ENCODE measurements at regions not wholly inside any gene's neighbourhood (a gene's known extent, or its start where the extent isn't known, plus 50 kb on each side); places are given as distances from the start of the nearest gene placed in this dataset.

DNA sequence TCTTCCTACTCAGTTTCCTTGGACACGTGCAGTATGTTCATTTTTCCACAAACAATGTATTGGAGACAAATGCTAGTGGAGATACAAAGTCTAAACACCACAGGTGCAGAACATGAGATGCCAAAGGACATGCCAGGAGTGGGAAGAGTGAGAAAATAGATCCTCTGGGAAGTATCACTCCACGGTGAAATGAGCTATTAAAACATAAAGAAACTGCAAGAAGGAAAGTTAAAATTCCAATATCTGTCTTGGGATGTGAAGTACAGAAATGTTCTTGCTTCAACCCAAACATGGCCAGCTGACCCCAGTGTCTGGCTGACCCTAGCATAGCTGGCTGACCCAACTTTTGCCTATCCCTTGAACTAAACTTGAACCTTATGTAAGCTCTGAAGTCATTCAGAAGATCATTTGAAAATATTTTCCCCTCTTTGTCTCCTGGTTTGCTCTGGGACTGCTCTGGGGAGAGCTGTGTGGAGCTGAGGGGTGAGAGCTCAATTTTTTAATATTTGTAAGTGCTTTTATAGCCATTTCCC lies 59.5 kb downstream of the FZD1 start:
- DNase-seq = no peak

DNA sequence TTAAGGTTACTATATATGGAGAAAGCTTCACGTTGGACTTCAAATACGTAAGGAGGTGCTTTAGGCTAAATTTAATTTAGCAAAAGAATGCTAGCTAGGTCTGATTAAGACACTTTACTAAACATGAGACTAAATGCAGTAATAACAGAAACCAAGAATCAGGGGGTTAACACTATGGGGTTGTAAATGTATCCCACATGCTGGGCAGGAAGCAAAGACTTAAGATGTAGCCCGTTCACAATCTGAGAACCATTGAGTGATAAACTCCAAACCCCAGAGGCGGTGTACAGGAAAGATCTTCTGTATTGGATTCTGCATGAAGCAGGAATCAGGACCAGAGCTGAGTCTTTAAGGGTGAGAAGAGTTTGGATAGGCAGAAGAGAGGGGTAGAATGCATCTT lies 60.4 kb downstream of the FZD1 start:
- no peak for DNase-seq

DNA sequence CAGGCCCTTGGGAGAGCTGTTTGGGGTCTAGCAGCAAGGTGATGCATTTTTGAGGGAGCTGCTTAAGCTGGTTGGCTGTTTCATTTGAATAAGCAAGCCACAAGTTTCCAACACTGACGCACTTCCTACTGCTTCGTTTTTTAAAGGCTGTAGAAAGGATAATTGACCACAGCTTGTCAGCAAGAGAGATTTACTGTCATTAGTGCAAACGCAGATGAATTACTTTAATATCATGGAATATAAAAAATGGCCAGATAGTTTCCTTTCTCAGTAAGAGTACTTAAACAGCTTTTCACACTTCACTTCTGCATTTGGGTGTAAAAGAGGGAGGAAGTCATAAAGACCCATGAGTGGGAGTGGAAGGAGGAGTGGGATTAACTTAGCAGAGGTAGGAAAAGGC lies 61.5 kb downstream of the FZD1 start:
- no peak for DNase-seq

DNA sequence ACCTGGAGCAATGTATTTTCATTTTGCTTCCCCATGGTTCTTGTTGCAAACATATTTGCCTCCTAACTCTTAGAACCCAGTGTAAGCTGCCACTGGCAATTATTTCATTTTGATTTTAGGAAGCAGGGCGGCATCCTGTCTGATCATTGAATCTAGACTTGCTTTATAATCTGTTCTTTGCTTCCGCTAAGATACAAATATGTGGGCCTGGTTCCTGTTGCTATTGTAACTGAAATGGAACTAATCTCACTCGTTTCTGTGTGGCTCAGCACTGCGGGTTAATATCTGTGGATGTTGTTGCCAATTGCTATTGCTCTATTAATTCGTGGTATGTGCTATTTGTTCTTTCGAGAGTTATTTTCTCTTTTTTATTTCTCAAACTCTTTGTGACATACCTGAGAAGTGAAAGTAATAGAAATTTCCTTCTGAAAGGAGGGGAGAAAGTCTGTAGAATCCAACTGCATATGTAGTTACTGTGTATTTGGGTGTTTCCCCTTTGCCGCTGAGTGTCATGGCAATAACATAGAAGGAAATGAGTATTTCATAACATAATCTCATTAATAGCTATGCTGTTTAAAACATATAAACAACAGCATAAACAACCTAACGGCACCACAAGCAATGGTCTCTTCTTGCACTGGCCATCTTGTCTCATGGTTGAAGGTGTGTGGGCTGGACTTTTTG lies 62.4 kb downstream of the FZD1 start:
- DNase-seq = no peak

DNA sequence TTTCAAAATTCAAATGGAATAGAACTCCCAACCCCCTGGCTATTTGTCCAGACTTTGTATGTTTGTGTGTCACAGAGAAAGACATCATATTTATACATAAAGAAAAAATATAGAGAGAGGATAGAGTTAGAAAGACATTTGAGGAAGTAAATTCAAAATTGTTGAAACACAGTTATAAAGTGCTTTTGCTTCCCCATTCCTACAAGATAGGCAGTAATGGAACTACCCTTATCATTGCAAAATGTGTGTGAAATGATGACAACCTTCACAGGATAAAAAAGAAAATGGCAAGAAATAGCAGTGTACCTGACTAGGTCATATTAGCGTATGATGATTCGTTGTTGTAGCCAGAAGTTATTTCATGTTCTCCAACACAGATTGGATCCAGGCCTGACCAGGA lies 63.1 kb downstream of the FZD1 start:
- DNase-seq = no peak

DNA sequence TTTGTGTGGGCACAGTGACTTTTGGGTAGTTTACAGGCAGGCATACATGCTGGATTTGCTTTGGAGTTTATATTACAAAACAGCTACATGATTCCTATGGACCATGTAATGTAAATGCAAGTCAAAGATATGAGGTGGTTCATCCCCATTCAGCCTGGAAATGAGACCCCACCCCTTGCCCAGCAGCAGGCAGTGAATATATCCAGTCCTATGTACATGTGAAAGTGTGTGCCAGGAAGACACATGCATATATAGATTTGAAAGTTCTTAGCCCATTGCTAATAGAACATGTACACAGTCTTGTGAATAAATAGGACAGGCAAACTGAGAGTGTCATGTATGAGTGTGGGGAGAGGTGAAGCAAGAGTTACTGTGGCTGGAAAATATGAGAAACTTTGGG lies 65.3 kb downstream of the FZD1 start:
- DNase-seq = no peak

DNA sequence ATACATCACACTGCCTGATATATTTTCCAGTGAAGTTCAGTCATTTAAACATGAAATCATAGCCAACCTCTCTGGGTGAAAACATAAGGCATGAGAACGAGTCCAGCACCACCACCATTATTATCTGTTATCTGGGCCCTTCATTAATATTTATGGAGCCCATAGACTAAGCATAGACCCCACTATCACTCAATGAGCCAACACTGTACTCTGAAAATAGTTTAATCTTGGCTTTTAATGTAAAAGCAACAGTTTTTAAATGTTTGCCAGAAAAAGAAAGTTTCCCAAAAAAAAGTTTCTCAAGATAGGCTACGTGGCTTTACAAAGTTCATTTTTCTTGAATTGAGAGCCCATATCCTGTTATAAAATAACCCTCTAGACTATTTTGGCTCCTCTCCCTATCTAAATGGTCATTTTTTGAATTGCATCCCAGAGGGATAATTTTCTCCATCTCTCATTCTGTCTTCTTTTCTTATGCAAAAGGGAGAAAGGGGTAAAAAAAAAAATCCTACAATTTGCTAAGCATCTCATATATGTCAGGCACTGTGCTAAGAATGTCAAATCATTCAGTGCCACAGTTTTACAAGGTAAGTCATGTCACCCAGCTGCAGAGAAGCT lies 66.1 kb downstream of the FZD1 start:
- no peak for DNase-seq

DNA sequence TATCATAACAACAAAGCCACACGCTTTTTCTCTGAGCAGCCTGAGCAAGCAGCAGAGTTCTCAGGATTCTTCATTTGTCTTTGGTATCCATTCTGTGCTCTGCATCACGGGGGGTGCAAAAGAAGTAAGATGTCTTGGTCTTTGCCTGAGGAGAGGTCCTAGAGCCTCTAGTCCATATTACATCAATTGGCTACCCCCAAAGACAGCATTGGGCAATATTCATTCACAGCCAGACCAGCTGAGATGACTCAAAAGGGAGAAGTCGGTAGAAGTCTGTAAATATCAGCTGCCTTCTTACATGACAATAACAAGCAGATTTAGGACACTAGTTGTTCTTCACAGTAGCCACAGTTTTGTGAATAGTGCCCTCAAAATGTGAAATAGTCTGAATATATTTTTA lies 66.6 kb downstream of the FZD1 start:
- no peak for DNase-seq

DNA sequence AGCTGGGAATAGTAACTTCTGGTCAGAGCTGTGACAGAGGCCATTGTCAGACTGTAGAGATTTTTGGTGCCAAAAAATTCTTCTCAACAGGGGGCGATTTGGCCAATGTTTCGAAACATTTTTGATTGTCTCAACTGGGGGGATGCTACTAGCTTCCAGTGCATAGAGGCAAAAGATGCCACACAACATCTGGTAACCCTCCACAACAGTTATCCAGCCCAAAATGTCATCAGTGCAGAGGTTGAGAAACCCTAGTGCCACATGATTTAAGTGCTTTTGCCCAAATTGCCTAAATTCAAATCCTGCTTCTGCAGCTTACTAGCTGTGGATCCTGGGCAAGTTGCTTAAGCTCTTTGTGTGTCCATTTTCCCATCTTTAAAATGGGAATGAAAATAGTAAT lies 71.9 kb downstream of the FZD1 start:
- no peak for DNase-seq

DNA sequence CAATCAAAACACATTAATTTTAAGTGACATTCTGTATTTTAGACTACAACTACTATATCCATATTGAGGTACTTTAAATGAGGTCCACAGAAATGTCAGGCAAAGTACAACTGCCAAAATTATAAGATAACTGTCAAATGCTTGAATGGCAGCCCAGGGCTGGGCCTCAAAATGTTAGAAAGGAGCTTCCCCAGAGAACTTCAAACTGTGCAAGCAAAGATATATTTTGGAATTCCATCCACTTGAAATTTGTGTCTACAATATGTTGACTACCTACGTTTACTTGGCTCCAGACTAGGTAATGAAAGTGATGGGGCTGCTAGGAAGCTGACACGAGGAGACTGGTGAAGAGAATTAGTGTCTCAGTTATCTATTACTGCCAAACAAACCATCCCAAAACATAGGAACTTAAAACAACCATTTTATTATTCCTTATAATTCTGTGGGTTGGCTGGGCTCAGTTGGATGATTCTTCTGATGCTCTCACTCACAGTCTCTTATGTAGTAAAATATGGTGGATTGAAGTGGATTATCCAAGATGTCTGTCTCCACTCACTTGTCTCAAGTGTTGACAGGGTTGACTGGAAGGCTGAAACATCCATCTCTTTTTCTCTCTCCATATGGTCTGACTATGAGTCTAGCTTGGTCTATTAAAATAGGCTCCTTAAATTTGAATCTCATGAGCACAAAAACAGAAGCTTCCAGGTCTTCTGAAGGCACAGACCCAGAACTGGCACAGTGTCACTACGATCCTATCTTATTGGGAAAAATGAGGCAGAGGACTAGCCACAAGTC lies 74.2 kb downstream of the FZD1 start:
- DNase-seq = no peak

DNA sequence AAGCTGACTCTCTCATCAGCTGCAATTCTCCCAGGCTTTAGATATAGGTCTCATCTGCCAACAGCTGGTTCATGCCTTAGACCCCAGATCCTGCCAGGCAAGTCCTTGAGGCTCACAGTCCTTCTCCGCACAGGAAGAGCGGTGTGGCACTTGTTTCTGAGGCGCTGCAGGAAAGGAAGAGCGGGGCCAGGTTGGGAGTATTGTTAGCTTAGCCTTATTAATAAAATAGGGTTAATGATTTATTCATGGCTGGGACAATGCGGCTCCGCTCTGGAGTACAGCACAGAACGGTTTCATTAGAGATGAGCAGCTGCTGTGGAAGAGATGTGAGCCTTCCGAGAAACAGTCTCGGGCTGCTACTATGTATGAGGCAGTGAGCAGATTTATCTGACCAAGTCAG lies 78.1 kb downstream of the FZD1 start:
- no peak for DNase-seq

DNA sequence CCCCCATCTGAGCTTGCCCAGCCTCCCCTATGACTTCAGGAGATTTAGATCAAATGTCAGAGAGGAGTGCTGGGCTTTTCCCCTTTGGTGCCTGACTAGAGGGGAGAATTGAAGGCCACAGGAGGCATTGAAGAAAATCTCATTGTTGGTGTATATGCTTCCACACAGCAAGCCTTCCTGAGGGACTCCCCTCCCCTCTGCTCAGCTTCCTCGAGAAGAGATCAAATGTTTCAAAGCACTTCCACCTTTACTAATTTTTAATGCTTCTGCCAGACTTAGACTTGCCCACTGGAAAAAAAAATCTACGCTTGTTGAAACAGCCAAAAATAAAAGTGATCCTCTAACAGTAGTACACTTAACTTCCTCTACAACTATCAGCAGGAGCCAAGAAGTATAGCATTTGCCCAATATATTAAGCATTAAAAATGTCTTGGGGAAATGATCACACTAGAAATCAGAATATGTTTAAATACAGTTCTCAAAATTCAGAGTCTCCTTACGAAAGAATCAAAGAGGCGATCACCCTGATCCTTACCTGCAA lies 79.3 kb downstream of the FZD1 start:
- DNase-seq = no peak

DNA sequence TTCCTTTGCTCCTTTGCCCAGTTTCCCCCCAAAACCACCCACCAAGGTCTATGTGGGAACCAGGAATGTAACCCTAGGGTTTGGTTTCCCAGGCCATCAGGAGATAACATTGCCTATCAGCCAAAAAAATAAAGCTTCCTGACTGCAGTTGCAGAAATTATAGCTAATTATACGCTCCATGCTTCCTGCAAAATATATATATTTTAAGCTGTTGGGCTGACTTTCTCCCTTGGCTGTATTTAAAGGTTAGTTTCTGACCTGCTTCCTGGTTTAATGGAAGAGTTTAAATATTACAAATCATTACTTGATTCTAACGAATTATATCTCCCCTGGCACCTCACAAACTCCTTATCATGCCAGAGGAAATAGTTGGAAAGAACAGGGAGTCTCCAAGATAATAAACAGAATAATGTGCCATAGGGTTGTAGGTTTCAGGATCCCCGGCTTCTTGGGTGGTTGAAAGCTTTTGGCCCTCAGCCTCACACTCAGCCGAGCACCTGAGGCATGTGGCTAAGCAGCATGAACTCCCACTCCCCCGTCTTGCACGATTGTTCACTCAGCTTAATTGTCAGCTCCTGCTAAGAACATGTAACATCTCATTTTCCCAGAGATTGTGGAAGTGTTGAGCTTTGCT lies 79.9 kb downstream of the FZD1 start:
- DNase-seq = peak in 1 of 2 experiments; percentile 15

DNA sequence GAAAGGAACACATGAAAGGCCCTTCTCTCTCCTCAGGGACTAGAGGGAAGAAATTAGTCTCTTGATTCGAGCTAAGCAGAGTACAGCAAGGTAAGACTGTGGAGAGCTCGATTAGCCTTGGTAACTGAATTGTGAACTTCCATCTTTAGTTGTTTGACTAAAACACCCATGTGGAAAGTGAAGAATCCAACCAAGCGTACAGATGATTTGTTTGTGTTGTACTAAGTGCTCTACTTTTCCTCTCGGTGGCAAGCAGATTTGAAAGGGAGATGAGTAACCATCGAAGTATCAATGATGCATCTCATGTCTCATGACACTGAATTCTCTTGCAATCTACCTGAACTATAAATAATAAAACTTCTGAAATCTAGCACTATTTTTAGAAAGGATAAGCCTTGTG lies 80.7 kb downstream of the FZD1 start:
- DNase-seq = no peak

DNA sequence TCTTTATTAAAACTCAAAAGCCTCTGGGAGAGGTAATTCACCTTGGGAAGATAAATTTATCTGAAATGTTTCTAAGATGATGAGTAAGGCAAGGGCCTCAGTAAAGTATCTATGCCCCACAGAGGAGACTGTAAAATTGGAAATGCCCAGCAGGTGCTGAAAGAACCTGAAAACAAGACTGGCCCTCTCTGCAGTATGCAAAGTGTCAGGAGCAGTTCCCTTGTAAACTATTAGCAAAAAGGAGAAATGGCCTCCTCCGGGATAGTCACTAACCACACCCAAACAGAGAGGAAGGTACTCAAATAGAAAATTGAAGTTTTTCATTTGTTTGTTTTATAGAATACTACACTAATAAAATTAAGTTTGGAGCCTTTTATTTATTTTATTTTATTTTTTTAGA lies 81.2 kb downstream of the FZD1 start:
- no peak for DNase-seq

DNA sequence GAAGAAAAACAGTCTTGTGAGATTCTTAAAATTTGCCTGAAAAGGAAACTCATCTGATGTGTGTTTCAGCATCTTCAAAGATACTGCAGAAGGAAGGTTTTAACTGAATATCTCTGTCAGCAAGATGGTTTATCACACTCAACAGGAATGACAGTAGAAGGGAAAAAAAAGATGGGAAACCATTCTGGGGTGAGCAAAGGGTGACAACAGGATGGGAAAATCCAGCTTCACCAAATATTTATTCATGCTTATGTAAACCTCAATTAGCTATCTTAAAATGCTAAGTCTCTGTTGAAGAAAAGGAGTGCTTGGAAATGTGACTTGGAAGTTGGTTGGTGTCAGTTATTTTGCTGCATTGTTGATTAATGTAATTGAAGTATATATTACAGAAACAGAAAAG lies 82.2 kb downstream of the FZD1 start:
- no peak for DNase-seq

DNA sequence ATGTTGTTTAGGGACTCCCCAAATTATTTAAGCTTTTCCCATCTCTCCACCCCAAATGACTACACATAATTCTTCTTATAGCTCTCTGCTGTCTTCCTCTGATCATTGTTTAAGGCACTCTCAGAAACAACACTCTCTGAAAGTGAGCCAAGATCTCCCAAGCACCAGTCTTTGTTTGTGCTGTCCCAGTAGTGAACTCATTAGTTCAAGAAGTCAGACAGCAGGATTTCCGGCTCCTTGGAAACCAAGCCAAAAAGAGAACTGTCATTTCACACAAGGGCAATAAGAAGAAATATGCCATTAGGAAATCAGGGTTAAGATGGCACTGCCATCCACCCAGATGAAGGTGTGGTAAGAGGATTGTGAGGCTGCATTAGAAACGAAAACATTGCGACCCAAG lies 83.1 kb downstream of the FZD1 start:
- DNase-seq = no peak

DNA sequence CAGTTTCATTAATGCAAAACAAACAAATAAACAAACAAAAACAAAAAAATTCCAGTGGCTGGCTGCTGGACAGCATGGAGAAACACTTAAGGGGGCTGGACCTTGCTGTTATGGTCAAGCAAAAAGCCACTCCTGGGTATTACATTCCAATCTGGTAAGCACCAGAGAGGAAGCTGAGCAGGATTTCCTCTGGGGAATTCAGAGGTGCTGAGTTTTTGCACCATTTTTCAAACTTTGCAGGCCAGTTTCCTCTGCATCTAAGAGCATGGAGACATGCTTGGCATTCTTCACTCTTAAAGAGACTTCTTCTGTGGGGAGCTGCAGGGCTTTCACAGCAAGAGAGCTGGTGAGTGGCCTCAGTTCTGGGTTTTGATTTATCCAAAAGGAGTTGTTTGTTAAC lies 84.5 kb downstream of the FZD1 start:
- DNase-seq = no peak

DNA sequence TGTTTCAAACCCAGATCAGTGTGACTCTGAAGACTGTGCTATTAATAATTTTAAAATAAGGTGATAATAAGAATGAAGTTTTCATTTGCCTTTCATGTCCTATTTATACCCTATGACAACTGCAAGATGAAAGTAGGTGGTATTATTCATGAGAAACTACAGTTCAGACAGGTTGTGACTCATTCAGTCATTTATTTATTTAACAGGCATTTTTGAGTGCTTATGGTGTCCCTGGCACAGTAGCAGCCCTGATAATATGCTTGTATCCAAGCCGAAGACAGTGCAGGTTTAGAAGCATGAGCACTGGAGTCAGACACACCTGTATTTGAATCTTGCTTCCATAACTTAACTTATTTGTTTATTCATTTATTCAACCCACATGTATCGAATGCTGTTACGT lies 87.1 kb downstream of the FZD1 start:
- DNase-seq = no peak

DNA sequence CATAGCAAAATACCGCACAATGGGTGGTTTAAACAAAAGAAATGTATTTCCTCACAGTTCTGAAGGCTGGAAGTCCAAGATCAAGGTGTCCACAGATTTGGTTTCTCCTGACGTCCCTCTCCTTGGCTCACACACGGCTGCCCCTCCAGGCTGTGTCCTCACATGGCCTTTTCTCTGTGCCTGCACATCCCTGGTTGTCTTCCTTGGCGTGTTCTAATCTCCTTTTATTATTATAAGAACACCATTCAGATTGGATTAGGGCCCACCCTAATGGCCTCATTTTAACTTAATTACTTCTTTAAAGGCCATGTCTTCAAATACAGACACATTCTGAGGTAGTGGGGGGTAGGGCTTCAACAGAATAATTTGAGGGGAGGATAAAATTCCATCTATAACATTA lies 87.9 kb downstream of the FZD1 start:
- no peak for DNase-seq

DNA sequence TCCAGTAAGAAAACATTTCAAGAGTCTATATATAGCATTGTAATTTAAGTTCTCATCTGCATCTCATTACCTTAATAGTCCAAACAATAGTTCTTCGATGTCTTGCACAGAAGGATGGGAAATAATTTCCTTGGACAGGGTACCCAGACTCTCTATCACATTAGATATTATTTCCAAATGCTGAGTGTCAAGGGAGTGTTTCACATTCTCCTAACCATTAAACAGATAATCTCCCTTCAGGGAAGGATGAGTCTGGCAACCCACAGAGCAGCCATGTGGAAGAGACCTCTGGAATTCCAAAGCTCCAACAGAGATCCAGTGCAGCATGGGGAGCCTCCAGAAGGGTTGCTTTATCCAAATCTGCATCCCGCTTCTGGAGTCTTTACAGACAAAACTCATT lies 89.6 kb downstream of the FZD1 start:
- DNase-seq = no peak

DNA sequence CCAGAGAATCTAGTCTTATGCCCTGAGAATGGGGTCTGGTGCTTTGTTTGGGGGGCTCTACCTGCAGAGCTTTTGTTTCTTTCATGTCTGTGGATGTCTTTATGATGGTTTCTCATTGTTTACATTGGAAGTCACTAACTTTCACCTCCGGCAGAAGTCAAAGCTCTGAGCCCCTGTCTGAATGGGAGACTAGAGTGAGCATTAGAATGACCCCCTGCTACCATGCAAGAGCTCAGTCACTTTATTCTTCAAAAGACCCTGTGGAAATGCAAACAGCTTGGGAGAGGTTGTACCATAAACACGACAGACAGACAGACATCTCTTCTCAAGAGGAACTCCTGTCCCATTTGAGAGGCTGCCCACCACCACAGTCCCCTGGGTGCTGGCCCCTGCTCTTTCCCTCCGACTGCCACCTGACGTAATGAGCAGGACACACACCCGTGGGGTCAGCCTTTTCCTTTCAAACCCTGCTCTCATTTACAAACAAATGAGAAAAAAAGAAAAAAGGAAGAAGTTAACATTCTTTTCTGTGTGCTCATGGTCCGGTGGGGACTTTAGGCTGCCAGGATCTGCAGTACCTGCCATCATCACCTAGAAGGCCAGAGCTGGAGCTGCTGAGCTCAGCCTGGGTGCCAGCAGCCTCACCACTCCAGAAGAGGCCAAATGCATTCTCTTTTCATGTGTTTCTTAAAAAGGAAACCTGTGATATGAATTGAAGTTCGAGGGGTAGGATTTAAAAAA lies 91.6 kb downstream of the FZD1 start:
- DNase-seq = no peak

DNA sequence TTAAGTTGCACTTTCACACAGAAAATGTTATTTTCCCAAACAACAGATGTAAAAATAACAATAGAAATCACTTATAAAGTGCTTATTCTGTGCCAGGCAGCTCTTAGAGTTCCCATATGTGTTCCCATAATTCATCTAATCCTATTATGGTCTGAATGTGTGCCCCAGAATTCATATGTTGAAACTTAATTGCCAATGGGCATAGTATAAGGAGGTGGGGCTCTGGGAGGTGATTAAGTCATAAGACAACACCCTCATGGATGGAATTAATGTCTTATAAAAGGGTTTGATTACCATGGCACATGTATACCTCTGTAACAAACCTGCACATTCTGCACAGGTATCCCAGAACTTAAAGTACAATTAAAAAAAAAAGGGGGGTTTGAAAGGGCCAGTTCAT lies 92.7 kb downstream of the FZD1 start:
- no peak for DNase-seq

Measured in NCI-H2081 (cell line).